VCaP (cell line): ENCODE measurements at regions not wholly inside any gene's neighbourhood (a gene's known extent, or its start where the extent isn't known, plus 50 kb on each side); places are given as distances from the start of the nearest gene placed in this dataset.

Experiments
- H3K27ac ChIP-seq: fragments of 450-650 bp; 2 replicates; pipeline ENCODE4 v1.5.1; 2017
- CTCF ChIP-seq: fragments of 450-650 bp; conservative IDR thresholded peaks from 2 replicates; pipeline ENCODE4 v1.5.1; 2017; ENCODE audit warnings: mild to moderate bottlenecking, moderate library complexity

GRCh38 chr7:17486835-17487234 is 188.4 kb downstream of the AHR start:
- no peak for TF ChIP-seq CTCF
- no peak overlapping the region for H3K27ac ChIP-seq

- no peak overlapping the region for H3K27ac ChIP-seq
- no peak for TF ChIP-seq CTCF
These were observed 188.9 kb downstream of the AHR start for GRCh38 chr7:17487343-17487742.

DNA sequence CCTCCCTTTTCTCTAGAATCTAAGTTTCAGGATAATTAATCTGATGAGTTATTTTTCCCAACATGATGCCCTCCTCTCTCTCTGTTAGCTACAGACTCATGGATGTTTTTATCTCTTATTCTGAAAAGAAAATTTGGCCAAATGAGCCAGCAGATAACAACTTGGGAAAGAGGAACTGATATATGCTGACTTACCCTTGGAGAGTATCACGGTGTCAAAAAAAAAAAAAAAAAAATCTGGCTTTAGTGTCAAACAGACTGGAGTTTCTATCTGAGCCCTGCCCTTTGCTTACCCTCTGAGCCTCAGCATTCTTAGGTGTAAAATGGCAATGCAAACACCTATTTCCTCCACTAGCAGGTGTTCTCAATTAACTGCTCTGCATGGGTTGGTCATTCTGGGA is 190.4 kb downstream of the AHR start:
- TF ChIP-seq CTCF: no peak
- H3K27ac ChIP-seq: no peak overlapping the region

GRCh38 chr7:17489961-17490360 is 191.5 kb downstream of the AHR start:
- no peak for TF ChIP-seq CTCF
- H3K27ac ChIP-seq: no peak overlapping the region

GRCh38 chr7:17490825-17491224 is 192.4 kb downstream of the AHR start:
- no peak overlapping the region for H3K27ac ChIP-seq
- no peak for TF ChIP-seq CTCF

DNA sequence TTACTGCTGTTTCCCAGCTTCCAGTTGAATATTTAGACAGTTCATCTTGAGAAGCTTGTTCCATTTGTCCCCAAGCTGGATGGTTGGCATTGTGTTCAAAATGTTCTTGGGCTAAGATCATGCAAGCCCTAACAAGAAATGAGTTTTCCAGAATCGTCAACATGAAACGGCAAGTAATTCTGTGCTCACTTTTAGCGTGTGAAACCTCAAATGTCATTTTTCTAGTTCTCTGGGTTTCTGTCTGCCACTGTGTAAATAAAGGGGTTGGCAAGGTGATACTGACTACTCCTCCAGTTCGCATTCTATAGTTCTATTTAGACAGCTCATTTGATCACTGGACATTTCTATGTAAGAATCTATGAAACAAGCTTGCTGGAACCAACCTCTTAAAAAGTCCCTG is 194.0 kb downstream of the AHR start:
- H3K27ac ChIP-seq: no peak overlapping the region
- TF ChIP-seq CTCF: no peak

DNA sequence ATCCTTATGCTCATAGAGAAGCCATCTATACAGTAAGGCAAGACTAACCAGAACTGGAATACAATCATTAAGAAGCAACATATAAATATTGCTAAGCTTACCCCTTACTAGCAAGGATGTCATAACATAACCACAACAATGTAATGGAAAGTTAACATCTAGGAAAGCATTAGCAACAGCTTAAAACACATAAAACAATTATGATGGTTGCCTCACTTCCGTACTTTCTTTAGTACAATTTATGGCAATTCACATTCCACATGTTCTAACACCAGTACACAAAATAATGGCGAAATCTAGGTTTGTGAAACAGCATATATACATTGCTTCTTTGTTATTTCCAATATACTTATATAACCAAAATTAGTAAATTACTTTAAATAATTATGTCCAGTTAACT is 195.0 kb downstream of the AHR start:
- H3K27ac ChIP-seq: no peak overlapping the region
- no peak for TF ChIP-seq CTCF
